Activated CD4-positive, alpha-beta T cell treated with anti-CD3 and anti-CD28 coated beads, Interleukin-2, amount 50 U/mL, for 1 hour (primary cell): ENCODE measurements at regions not wholly inside any gene's neighbourhood (a gene's known extent, or its start where the extent isn't known, plus 50 kb on each side); places are given as distances from the start of the nearest gene placed in this dataset.

Source experiments
- DNase-seq: peaks from one replicate; pipeline ENCODE4 v3.0.0-alpha.2; 2020

DNA sequence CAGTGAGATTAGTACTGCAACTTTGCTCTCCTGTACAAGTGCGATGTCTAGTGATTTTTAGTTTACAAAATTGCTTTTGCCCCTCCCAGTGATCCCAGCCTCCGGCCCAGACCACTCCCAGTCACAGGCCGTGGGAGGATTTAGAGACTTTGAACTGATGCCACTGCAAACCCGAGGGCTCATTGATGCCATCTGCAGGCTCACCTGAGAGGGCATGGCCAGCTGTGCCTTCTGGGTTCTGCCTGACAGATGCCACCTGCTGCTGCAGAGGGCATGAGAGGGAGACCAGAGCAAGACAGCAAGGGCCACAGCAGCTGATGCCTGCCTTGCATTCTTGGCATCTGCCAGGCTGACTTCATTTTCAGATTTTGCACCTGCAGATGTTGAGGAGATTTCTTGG, 593.8 kb downstream of the CDK5RAP2 start:
- DNase-seq: no peak

DNA sequence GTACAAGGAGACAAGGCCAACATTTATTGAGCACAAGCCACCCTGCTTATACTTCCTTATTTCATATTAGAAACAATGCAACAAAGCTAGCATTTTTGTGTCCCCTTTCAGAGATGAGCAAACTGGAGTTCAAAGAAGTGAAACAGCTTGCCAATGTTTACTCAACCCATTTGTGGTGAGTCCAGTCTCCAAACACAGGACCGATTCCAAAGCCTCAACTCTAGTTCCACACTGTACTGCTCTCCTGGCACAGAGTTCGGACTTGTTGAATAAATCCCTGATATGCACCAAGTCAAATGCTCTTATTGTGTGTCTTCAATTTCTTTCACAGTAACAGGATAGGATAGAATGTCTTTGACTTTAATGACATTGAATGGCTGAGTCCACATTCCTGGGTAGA, 604.8 kb upstream of the BRINP1 start:
- DNase-seq: no peak

DNA sequence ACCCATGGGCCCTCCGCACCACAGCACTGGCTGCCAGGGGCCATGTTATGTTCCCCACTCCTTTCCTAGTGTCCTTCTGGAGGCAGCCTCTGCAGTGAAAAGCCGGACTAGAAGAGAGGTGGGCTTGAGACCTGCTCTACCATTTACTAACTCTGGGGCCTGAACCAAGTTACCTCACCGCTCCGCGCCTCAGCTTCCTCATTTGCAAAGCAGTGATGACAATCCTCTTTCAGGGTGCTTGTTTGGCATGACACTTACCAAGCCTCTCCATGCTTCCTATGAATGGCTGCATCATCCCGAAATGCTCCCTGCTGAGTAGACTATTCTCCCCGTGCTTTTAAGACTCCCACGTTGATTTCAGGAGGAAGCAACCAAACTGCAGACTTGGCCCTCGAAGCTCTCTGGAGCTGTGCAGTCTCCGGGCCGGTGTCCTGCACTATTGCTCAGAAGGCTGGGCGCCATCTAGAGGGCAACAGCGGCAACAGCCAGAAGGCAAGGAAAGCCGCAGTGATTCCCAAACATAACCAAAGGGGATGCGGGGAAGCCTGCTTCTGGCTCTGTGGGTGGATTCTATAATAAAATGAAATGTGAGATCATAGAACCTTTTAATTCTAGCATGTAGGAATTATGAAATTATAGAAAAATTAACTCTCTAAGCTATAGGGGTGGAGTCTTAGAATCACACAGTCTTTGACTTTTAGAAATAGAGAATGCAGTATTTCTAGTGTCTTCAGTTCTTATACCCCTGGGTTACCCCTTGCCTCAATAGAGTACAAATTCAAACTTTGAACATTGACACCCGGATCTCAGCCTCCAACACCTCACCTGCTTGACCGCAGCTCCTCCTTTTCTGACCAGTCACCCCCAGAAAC, 599.8 kb upstream of the BRINP1 start:
- peak; percentile 30 for DNase-seq

DNA sequence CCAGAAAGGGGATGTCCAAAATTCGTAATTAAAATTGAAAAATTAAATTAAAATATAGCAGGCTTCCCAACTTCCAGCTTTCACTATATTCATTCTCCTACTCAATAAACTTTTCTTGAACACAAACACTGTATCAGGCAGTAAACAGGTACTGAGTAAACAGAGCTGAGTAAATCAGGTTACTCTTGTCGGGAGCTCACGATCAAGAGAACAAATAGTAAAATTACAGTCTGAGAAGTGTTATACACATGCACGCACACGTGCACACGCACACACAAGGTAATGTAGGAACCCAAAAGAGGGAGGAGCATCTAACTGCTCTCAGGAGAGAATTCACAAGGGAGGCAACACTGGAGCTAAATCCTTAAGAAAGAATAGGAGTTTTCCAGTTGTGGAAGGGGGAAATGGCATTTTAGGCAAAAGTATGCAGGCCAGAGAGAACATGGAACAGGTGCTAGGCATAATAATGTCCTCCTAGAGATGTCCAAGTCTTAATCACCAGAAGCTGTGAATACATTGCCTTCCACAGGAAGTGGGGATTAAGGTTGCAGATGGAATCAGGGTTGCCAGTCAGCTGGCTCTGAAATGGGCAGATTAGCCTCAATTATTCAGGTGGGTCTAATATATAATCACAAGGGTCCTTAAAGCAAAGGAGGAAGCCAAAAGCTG, 598.8 kb upstream of the BRINP1 start:
- no peak for DNase-seq

DNA sequence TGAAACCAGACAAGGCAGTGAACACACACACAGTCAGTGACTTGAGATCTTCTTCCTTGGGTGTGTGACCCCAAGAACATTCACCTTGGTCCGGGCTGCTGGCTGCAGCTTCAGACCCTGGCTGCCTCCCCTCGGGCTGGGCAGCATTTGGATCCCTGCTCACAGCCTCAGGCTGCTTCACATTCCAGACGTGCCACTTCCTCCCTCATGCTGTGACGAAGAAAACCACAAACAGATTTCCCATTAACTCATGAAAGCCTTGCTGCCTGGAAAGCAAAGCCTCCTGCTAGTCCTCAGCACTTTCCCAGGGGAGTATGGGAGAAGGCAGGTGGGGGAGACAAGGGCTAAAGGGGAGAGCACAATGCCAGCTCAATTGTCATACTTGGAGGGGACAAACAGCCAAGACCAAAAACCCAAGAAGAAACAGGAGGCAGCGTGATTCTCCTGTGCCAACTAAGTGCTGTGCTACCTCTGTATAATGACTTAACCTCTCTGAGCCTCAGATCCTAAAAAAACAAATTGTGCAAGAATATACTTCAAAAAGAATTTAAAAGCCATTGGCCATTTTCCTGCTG, 594.6 kb upstream of the BRINP1 start:
- no peak for DNase-seq

DNA sequence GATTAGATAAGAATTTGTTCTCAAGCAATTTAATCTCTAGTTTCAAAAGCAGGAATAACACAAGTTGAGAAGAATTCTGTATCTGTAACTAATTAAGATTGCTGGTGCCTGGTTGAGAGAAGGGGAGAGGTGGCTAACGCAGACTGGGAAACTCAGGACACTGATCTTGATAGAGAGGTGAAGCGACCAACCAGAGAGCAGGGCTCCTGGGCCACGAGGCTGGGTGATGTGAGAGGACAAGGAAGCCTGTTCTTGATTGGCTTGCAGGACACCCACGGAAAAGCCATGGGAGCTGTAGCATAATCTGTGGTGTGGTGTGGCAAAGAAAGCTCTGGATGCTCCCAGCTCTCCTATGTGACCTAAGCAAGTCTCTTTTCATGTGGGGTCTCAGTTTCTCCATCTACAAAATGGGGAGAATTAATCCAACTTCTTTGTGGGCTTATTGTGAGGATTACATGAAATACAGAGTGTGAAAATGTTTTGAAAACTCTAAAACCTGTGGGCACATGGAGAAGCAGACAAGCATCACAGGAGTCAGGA, 594.1 kb upstream of the BRINP1 start:
- DNase-seq: no peak

DNA sequence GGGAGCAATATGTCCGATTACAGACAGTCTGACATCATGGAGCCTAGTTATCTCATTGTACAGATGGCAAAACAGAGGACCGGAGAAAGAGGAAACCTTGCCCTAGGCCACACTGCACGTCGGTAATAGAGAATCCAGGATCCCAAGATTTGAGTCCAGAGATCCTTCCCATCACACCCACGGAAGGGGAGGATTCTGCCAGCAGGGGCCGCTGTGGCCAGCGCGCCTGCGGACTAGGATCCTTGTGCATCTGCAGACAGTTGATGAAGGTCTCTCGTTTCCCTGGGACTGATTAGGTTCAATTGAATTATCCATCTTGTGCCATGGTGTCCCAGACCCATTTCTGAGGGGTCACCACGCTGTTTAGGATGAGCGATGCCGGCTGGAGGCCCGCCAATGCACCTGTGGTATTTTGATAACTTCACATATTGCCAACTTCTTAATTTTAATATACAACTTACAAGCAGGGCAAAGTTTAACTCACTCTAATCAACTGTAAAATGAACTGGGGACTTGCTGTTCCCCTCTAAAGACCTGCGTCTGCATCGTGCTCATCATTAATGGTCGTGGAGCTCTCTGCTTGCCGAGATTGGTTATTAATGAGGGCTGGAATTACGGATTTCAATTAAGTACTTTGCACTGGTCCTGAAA, 592.7 kb upstream of the BRINP1 start:
- DNase-seq: no peak

DNA sequence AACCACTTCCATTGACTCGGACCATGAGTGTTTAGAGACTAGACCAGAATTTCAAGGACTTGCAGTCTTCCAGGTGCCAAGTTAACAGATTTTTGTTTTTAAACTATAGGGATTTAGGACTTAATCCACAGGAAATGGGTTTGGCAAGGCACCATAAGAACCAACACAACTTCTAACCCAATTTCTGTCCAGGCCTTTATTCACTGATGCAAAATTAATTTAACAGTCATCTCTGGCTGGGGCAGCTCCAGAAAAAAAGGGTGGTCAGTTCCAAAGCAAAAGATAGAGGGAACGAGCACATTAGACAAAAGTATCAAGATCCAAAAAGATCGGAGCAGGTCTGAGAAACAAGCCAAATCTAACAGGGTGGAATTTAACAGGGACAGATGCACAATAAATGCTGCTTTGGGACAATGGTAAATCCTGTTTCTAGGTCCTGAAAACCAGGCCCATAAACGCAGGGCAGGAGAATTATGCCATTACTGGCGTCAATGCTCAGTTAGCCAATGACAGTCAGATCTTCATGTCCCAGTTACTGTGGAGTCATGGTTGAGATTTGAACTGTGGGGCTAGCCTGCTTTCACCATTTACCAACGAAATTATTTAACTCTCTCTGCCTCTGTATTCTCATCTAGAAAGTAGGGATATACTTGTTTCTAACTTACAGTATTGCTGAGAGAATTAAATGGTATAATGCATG, 590.8 kb upstream of the BRINP1 start:
- DNase-seq: no peak

DNA sequence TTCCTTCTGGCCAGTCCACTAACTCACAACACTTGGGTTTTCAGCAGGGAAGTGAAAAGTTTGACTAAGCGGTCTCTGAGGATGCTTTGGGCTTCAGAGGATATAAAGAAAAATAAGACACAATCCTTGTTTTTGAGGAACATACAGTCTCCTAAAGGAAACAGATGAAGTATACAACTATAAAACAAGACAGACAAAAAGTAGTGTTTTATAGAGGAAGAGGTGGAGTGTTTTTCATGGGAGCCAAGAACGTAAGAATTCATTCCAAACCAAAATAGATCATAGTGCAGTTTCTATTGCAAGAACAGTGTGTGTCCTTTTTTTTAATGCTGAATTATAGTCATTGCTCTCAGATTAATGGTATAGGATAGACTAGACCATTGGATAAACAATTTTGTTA, 586.9 kb upstream of the BRINP1 start:
- DNase-seq: no peak

DNA sequence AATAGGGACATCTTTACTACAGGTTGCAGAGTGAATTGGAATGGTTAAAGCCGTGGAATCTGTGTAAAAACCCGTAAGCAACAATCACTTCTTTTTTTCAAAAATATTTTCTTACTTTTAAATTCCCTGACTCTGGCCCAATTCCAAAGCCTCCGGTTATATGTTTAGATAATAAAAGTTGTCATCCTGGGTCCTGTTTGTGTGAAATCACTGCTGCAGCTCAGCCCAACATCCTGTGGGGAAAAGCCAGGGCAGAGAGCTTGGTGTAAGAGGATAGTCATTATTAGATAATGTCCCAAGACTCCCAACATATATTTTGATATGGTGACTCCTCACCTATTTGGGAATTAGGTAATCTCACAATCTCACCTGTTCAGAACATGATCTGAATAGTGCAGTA, 586.0 kb upstream of the BRINP1 start:
- DNase-seq: no peak

DNA sequence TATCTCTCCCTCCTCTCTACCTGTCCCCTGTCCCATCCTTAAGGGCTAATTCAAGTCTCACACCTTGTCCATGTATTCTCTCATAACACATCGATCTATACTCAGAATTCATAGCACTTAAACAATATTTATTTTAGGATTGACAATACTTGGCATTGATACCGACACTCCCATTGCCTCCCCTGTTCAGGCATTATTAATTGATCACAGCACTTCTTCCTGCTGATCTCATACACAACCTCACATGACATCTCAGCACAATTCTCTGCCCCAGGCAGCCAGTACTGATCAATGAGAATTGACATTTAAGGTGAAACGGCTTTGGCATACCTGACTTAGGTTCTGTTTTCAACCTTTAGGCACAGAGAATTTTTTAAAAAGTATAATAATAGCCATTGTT, 582.4 kb upstream of the BRINP1 start:
- DNase-seq: no peak

DNA sequence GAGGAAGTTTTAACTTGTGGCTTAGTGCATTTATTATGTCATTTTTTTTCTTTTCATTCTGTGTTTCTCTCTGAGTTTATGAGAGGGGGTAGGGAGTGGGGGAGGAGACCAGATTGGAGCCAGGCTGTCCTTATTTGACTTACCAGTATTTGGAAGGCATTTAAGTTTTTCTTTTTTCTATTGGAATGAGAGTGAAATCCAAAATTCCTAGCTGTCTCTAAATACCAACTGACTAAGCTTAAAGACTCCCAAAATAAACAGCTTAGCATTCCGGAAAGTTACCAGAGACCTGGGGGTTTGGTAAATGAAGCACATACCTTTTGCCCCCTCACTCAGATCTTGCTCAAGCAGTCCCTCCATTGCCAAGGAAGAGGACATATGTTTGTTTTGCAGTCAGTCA, 581.9 kb upstream of the BRINP1 start:
- DNase-seq: no peak

DNA sequence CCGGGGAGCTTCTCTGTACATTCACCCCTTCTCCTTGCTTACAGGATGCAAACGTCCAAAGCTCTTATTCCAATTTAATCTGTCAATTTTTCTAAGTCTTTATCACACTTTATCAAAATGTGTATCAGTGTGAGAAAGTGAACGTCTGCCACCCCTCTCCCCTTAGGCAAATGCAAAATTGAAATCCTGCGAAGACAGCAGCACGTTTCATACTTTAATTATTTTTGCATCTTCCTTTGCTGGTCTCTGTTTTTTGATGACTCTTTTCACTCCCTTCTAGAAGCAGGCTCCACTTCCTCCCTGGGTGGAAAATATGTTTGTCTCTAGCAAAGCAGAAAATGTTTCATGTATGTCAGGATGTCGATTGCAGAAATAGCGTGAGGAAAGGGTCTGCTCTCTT, 576.5 kb upstream of the BRINP1 start:
- no peak for DNase-seq

DNA sequence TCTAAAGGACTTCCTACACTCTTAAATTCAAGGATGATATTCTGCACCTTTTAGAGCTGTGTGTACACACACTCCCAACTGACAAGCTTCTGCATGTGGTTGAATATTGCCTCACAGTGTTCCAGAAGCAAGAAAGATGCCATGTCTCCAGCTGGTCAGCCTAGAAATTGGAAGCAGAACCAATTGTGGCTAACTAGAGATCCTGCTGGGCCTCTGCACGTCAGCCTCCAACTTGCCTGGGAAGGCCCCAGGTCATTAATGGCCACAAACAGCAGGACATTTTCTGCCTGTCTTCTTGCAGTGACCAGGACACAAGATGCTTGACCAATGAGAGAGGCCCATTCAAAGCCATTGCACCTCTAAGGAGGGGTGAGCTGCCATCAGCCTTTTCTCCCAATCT, 571.9 kb upstream of the BRINP1 start:
- DNase-seq: no peak

DNA sequence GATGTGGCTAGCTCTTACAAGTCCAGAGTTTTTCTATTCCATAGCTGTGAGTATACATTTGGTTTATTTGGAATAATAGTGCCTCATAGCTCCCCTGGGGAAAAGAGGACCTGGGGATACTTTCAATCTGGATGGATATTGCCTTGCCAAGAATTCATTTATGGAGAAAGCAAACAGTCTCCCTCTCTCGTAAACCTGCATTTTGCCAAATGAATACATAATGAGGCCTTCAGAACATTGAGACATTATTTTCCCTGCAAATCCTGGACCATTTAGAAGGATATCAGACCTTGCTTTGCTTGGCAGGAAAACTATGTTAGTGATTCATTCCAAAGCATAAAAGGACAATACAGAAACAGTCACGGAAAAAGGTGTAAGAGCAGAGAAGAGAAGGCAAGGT, 569.6 kb upstream of the BRINP1 start:
- DNase-seq: no peak

DNA sequence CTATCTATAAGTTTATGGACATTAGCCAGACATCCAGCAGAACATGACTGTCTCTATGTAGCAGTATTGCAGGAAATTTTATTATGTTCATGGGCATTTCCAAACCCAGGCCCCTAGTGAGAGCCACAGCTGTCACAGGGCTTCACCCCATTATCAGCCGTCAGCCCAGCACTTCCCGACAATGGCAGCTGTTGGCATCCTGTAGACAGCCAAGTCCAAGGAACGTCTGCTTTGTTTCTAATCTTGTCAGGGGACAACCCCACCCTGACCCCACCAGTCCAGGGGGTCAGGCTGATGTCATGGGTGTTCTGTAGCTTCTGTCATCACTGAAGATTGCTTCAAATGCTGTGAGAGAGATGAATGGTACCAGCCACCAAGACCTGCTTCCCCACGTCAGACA, 565.3 kb upstream of the BRINP1 start:
- DNase-seq: no peak

DNA sequence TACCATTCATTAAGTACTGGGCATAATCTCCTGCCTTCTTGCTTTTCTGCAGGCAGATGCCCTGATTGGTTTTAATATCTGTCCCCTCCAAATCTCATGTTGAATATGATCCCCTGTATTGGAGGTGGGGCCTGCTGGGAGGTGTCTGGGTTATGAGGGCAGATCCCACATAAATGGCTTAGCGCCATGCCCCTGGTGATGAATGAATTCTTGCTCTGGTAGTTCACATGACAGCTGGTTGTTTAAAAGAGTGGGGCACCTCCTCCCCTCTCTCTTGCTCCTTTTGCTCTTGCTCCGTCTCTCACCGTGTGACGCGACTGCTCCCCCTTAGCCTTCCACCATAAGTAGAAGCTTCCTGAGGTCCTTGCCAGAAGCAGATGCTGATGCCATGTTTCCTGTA, 564.0 kb upstream of the BRINP1 start:
- no peak for DNase-seq

DNA sequence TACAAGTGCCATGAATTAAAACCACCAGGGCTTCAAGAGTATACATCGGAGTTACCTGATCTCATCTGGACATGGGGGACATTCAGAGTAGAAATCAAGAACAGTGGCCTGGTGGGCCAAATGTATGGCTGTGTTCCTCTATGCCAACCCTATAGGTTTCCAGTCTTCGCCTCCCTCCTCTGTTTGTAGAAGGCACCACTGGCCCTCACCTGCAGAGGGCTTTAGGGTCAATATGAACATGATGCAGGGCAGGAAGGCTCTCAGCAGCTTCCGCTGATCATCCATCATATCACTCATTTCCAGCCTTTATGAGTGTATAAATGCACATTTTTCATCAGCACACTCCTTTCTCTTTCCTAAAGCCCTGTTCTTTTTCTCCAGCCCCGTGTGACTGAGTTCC, 555.5 kb upstream of the BRINP1 start:
- no peak for DNase-seq

DNA sequence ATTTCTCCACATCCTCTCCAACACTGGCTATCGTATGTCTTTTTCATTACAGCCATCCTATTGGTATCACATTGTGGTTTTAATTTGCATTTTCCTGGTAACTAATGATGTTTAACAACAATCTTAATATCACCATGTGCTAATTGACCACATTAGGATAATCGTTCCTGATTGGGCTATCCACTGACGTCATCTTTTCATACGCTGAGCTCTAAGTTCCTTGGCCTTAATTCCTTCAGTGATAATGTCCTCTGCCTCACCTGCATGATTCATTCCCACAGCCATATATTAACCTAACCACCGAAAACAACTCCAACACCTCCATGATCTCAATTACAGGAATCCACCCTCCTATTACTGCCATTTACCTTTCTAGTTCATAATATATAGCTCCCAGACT, 547.9 kb upstream of the BRINP1 start:
- DNase-seq: no peak

DNA sequence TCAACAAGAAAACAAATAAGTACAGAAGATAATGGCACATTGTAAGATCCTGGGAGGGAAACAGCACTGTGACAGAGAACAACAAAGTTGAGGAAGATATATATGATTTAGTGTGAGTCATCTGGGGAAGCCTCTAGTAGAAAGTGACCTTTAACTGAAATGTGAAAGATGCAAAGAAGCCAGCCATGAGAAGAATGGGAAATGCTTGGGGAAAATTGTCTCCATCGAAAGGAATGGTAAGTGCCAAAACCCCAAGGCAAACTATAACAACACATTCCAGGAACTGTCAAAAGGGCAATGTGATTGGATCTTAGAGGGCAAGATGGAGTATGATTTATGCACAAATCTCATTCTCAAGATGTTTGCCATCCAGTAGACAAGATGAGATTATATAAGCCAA, 537.8 kb upstream of the BRINP1 start:
- DNase-seq: no peak

DNA sequence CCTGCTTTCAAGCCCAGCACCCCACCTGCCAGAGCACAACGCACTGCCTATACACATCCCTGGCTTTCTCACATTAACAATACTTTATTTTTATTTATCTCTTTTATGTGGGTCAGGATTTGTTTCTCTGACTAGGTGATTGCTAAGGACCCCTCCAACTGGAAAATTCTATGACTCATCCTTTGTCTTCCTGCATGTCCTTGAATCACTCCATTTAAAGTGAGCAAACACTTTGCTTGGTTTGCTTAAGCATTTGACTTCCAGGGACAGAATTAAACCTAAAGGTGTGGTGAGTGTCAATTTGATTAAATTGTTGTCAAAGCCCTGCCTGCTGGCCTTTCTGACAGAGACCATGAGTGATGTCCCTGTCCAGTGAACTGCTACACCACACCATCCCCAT, 536.5 kb upstream of the BRINP1 start:
- DNase-seq: no peak

DNA sequence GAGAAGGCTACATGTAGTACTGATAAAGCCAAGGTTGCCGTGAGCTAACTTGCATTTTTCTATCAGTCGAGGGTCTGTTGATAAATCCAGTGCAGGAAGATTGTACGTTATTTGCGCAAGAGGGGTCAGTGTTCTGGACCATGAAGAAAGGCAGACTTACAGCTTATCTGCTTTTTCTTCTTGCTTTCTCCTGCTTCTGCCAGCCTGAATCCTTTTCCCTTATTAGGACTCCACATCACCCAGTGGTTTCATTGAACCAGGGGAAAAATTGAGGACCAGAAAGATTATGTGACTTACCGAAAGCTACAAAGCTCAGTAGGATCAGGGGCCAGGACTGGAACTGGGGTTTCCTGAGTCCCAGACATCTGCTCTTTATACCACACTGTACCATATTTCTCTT, 534.6 kb upstream of the BRINP1 start:
- DNase-seq: no peak

DNA sequence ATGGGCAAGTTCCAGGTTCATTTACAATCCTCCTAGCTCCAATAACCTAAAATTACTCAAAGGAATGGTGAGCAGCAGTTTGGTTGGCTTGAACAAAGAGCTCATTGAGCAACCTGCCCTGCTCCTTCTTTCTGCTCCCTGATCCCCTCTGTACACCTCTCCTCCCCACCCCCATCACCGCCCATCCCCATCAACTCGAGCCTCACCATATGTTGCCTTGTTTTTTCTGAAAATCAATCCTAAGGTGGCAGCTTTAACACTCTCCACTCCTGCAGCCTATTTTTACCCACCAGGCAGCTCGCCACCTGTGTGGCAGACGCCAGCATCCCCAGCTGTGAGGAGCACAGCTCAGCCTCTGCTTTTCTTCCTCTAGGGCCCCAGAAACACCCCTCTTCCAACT, 533.4 kb upstream of the BRINP1 start:
- no peak for DNase-seq
